ENCODE measurements at regions not wholly inside any gene's neighbourhood (a gene's known extent, or its start where the extent isn't known, plus 50 kb on each side); places are given as distances from the start of the nearest gene placed in this dataset.
"Not testable (repeated sequence)": the region's sequence is repeated elsewhere in the genome, so short reads cannot be mapped to it uniquely, and the experiment has no call there.

- DNase-seq (no peak), ATAC-seq (replicated peaks in 1 of 2) (no peak)
- H3K9me3 Mint-ChIP-seq: no peaks in the 10 kb centered on the region
- H3K36me3 Mint-ChIP-seq (ENCODE audit: insufficient read depth in 2 of 2): no peaks in the 10 kb centered on the region
- H3K27ac Mint-ChIP-seq: no peak overlapping the region
- no peak overlapping the region for H3K4me3 Mint-ChIP-seq
- H3K27me3 Mint-ChIP-seq (ENCODE audit: low read depth): no peaks in the 10 kb centered on the region
- no peaks in the 10 kb centered on the region for H3K4me1 Mint-ChIP-seq (ENCODE audit: low read depth)
These were observed 57.6 kb downstream of the CCDC59 start for GRCh38 chr12:82300611-82301010.

GRCh38 chr12:82299319-82300025, 58.7 kb downstream of the CCDC59 start:
- DNase-seq (no peak), ATAC-seq (replicated peaks in 1 of 2) (no peak)
- Mint-ChIP-seq H3K36me3 (ENCODE audit: insufficient read depth in 2 of 2) (no peaks in the 10 kb centered on the region), H3K27me3 (ENCODE audit: low read depth) (no peaks in the 10 kb centered on the region), H3K4me3 (no peak overlapping the region), H3K27ac (no peak overlapping the region), H3K9me3 (no peaks in the 10 kb centered on the region), H3K4me1 (ENCODE audit: low read depth) (no peaks in the 10 kb centered on the region)

GRCh38 chr12:82290415-82290814, 67.8 kb downstream of the CCDC59 start:
- no peaks in the 10 kb centered on the region for H3K9me3 Mint-ChIP-seq
- H3K27ac Mint-ChIP-seq: no peak overlapping the region
- H3K4me3 Mint-ChIP-seq: no peak overlapping the region
- no peaks in the 10 kb centered on the region for H3K36me3 Mint-ChIP-seq (ENCODE audit: insufficient read depth in 2 of 2)
- no peaks in the 10 kb centered on the region for H3K4me1 Mint-ChIP-seq (ENCODE audit: low read depth)
- no peak for ATAC-seq (replicated peaks in 1 of 2)
- no peak for DNase-seq
- H3K27me3 Mint-ChIP-seq (ENCODE audit: low read depth): no peaks in the 10 kb centered on the region

GRCh38 chr12:82281335-82281734, 76.9 kb downstream of the CCDC59 start:
- not testable (repeated sequence) for DNase-seq; ATAC-seq (replicated peaks in 1 of 2); H3K9me3 Mint-ChIP-seq; H3K4me1 Mint-ChIP-seq (ENCODE audit: low read depth); H3K36me3 Mint-ChIP-seq (ENCODE audit: insufficient read depth in 2 of 2); H3K27ac Mint-ChIP-seq; H3K27me3 Mint-ChIP-seq (ENCODE audit: low read depth); H3K4me3 Mint-ChIP-seq

- Mint-ChIP-seq H3K36me3 (ENCODE audit: insufficient read depth in 2 of 2) (peaks cover 2 to 3% of the 10 kb centered on the region in 2 donors), H3K9me3 (peaks cover 5 to 7% of the 10 kb centered on the region in 2 donors), H3K27ac (no peak overlapping the region), H3K4me1 (ENCODE audit: low read depth) (no peaks in the 10 kb centered on the region), H3K27me3 (ENCODE audit: low read depth) (no peaks in the 10 kb centered on the region), H3K4me3 (no peak overlapping the region)
- no peak for DNase-seq
- no peak for ATAC-seq (replicated peaks in 1 of 2)
These were observed 78.6 kb downstream of the CCDC59 start for GRCh38 chr12:82279536-82280058.

- ATAC-seq (replicated peaks in 1 of 2): no peak
- H3K27me3 Mint-ChIP-seq (ENCODE audit: low read depth): no peaks in the 10 kb centered on the region
- no peak overlapping the region for H3K4me3 Mint-ChIP-seq
- H3K36me3 Mint-ChIP-seq (ENCODE audit: insufficient read depth in 2 of 2): peaks cover 2 to 3% of the 10 kb centered on the region in 2 donors
- H3K9me3 Mint-ChIP-seq: peaks cover 7% of the 10 kb centered on the region in 2 donors
- no peak overlapping the region for H3K27ac Mint-ChIP-seq
- H3K4me1 Mint-ChIP-seq (ENCODE audit: low read depth): no peaks in the 10 kb centered on the region
- DNase-seq: no peak
These were observed 80.6 kb downstream of the CCDC59 start for GRCh38 chr12:82277582-82277981.

GRCh38 chr12:82242729-82243128, 115.5 kb downstream of the CCDC59 start:
- DNase-seq: no peak
- Mint-ChIP-seq H3K27ac (no peak overlapping the region), H3K9me3 (peaks cover 5 to 8% of the 10 kb centered on the region in 2 donors), H3K4me3 (no peak overlapping the region), H3K36me3 (ENCODE audit: insufficient read depth in 2 of 2) (no peaks in the 10 kb centered on the region), H3K27me3 (ENCODE audit: low read depth) (no peaks in the 10 kb centered on the region), H3K4me1 (ENCODE audit: low read depth) (peaks cover 5% of the 10 kb centered on the region)
- ATAC-seq (replicated peaks in 1 of 2): no peak

GRCh38 chr12:82225871-82226270, 132.3 kb downstream of the CCDC59 start:
- H3K4me1 Mint-ChIP-seq (ENCODE audit: low read depth): no peaks in the 10 kb centered on the region
- no peak for ATAC-seq (replicated peaks in 1 of 2)

GRCh38 chr12:82223426-82223825, 134.8 kb downstream of the CCDC59 start:
- DNase-seq (no peak), ATAC-seq (replicated peaks in 1 of 2) (no peak)
- no peak overlapping the region for H3K27ac Mint-ChIP-seq
- peaks cover 0 to 3% of the 10 kb centered on the region in 2 donors for H3K36me3 Mint-ChIP-seq (ENCODE audit: insufficient read depth in 2 of 2)
- H3K27me3 Mint-ChIP-seq (ENCODE audit: low read depth): no peaks in the 10 kb centered on the region
- no peaks in the 10 kb centered on the region for H3K4me1 Mint-ChIP-seq (ENCODE audit: low read depth)
- peaks cover 2 to 4% of the 10 kb centered on the region in 2 donors for H3K9me3 Mint-ChIP-seq
- no peak overlapping the region for H3K4me3 Mint-ChIP-seq

More at GRCh38 chr12:82225871-82226270, 132.3 kb downstream of the CCDC59 start:
- Mint-ChIP-seq H3K4me3 (no peak overlapping the region), H3K27me3 (ENCODE audit: low read depth) (no peaks in the 10 kb centered on the region), H3K36me3 (ENCODE audit: insufficient read depth in 2 of 2) (peaks cover 0 to 3% of the 10 kb centered on the region in 2 donors), H3K9me3 (peaks cover 2 to 4% of the 10 kb centered on the region in 2 donors), H3K27ac (no peak overlapping the region)
- no peak for DNase-seq

GRCh38 chr12:82216475-82216874, 141.7 kb downstream of the CCDC59 start:
- no peak overlapping the region for H3K4me3 Mint-ChIP-seq
- no peaks in the 10 kb centered on the region for H3K36me3 Mint-ChIP-seq (ENCODE audit: insufficient read depth in 2 of 2)
- DNase-seq (no peak), ATAC-seq (replicated peaks in 1 of 2) (no peak)
- H3K27me3 Mint-ChIP-seq (ENCODE audit: low read depth): no peaks in the 10 kb centered on the region
- H3K27ac Mint-ChIP-seq: no peak overlapping the region
- H3K4me1 Mint-ChIP-seq (ENCODE audit: low read depth): no peaks in the 10 kb centered on the region
- no peaks in the 10 kb centered on the region for H3K9me3 Mint-ChIP-seq

- DNase-seq: no peak
- ATAC-seq (replicated peaks in 1 of 2): no peak
- Mint-ChIP-seq H3K4me1 (ENCODE audit: low read depth) (no peaks in the 10 kb centered on the region), H3K27ac (no peak overlapping the region), H3K27me3 (ENCODE audit: low read depth) (no peaks in the 10 kb centered on the region), H3K4me3 (no peak overlapping the region), H3K36me3 (ENCODE audit: insufficient read depth in 2 of 2) (no peaks in the 10 kb centered on the region), H3K9me3 (peaks cover 2 to 4% of the 10 kb centered on the region in 2 donors)
These were observed 144.4 kb downstream of the CCDC59 start for GRCh38 chr12:82213761-82214160.

- H3K4me3 Mint-ChIP-seq: no peak overlapping the region
- no peak for DNase-seq
- no peaks in the 10 kb centered on the region for H3K4me1 Mint-ChIP-seq (ENCODE audit: low read depth)
- H3K27ac Mint-ChIP-seq: no peak overlapping the region
- ATAC-seq (replicated peaks in 1 of 2): no peak
- peaks cover 4 to 6% of the 10 kb centered on the region in 2 donors for H3K9me3 Mint-ChIP-seq
- H3K36me3 Mint-ChIP-seq (ENCODE audit: insufficient read depth in 2 of 2): no peaks in the 10 kb centered on the region
- no peaks in the 10 kb centered on the region for H3K27me3 Mint-ChIP-seq (ENCODE audit: low read depth)
These were observed 147.3 kb downstream of the CCDC59 start for GRCh38 chr12:82210882-82211281.

- H3K4me1 Mint-ChIP-seq (ENCODE audit: low read depth): no peaks in the 10 kb centered on the region
- H3K36me3 Mint-ChIP-seq (ENCODE audit: insufficient read depth in 2 of 2): no peaks in the 10 kb centered on the region
- no peak for DNase-seq
- no peak overlapping the region for H3K4me3 Mint-ChIP-seq
- H3K27me3 Mint-ChIP-seq (ENCODE audit: low read depth): no peaks in the 10 kb centered on the region
- ATAC-seq (replicated peaks in 1 of 2): no peak
- peaks cover 4 to 6% of the 10 kb centered on the region in 2 donors for H3K9me3 Mint-ChIP-seq
- H3K27ac Mint-ChIP-seq: no peak overlapping the region
These were observed 148.7 kb downstream of the CCDC59 start for GRCh38 chr12:82209533-82209932.

- no peaks in the 10 kb centered on the region for H3K4me1 Mint-ChIP-seq (ENCODE audit: low read depth)
- no peaks in the 10 kb centered on the region for H3K27me3 Mint-ChIP-seq (ENCODE audit: low read depth)
- H3K27ac Mint-ChIP-seq: no peak overlapping the region
- no peaks in the 10 kb centered on the region for H3K36me3 Mint-ChIP-seq (ENCODE audit: insufficient read depth in 2 of 2)
- no peak overlapping the region for H3K4me3 Mint-ChIP-seq
- no peak for ATAC-seq (replicated peaks in 1 of 2)
- DNase-seq: no peak
- peaks cover 6 to 8% of the 10 kb centered on the region in 2 donors for H3K9me3 Mint-ChIP-seq
These were observed 150.6 kb downstream of the CCDC59 start for GRCh38 chr12:82207556-82207955.
